Left colon (tissue), 2 donors: ENCODE measurements at regions not wholly inside any gene's neighbourhood (a gene's known extent, or its start where the extent isn't known, plus 50 kb on each side); places are given as distances from the start of the nearest gene placed in this dataset.

Experiments used
- ATAC-seq: fragments of 200-7000 bp; cut with Tn5 transposase; one replicate; pipeline ENCODE4 v1.9.1; 2020; ENCODE audit warnings: mild to moderate bottlenecking, moderate library complexity
- DNase-seq, 2 donors: peaks; one replicate each; pipeline ENCODE4 v3.0.0-alpha.2; 2020
- intact Hi-C, 2 donors: fragments of 100-400 bp; cut with DNase I in 1 of 2; cut with micrococcal nuclease in 1 of 2; formaldehyde crosslinking; loops; one replicate each; pipeline versions ENCODE4 v1.11.2 to v1.14.0; 2022; cut with DNase I, micrococcal nuclease
- donor health status: DM: no; HTN: no; CAD: no.
- donor health status: DM: yes; HTN: yes; CAD: no.

DNA sequence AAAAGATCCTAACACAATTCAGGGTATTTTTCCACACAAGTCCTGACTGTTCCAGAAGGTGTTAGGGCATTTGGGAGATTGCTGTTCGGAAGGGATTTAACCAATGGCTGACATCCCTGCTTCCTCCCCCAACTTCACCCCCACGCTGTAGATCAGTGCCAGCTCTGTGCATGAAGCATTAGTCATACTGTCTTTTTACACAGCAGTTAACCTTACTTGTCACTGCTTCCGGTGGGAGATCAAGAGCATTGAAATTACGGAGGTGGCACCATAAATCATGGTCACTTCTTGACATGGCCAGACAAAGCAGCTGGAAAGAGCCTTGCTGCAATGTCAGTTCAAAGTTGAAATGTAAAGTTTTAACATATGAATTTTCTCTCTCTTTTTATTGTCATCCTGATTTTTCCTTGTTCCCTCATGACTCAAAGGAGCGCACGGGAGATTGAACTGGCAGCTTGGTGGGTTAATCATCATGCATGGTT lies 70.2 kb downstream of the HRH4 start:
- intact Hi-C loops = loop anchor here in 1 of 2 donors (10.0 kb wide), 1 partner anchor 174 kb away; no protein-coding TSS in a partner anchor
- no peak for DNase-seq
- ATAC-seq = no peak

DNA sequence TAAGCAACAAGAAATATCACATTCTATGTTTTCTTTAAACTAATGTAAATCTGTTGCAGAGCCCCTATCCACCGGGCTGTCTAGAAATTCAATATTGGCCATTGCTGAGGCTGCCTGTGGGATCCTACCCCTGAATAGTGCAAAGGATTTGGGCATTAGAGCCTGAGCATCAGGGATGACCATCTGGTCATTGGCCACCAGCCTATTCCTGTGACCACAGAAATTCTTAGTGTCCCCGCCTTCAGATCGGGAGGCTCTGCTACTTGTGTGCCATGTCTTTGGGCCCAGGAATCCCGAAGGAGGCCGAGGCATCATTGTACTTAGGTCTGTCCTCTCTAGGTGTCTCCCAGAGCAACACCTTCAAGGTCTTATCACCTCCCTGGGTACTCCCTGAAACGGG lies 73.8 kb downstream of the HRH4 start:
- intact Hi-C loops = loop anchor here in 1 of 2 donors (10.0 kb wide), 1 partner anchor 171 kb away; no protein-coding TSS in a partner anchor
- ATAC-seq (no peak), DNase-seq (no peak)

DNA sequence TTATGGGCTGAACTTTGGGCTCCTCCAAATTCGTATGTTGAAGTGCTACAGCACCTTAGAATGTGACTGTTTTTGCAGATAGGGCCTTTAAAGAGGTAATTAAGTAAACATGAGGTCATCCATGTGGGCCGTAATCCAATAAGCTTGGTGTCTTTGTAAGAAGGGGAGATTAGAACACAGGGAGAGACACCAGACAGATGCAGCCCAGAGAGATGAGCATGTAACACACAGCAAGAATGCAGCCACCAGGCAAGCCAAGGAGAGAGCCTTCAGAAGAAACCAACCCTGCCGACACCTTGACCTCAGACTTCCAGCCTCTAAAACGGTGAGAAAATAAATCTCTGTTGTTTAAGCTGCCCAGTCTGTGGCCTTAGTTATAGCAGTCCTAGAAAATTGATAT lies 74.3 kb downstream of the HRH4 start:
- no peak for ATAC-seq
- DNase-seq = no peak
- intact Hi-C loops = loop anchor here in 1 of 2 donors (10.0 kb wide), 1 partner anchor 170 kb away; no protein-coding TSS in a partner anchor

DNA sequence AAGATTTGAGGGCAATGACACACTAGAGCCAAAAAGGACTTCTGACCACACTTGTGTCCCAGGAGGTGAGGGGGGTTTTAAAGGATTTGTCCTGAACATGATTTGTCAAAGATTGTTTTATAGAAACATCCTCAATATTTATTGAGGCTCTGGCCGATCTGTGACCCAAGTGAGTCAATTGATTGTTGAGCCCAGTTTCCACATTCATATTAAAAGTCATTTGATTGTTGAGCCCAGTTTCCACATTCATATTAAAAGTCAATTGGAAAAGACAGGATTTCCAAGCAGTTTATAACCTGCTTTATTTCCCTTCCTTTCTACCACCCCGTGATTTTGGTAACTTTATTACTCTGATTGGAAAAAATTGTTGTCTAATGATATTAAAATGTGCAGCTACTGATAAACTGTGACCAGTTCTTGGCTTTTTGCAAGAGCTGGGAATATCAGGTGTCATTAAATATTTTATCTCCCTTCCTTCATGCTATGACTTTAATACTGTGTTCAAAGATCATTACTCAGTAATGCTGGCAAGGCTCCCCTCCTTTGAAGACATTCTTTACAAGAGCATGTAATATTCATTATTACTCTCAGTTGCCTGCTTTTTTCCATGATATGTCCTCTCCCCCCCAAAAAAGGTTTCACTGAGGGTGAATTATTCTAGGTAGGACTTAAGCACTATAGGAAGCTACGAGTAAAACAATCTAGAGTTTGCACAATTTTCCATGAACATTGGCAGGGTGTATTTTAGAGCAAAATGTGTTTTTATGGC lies 75.3 kb downstream of the HRH4 start:
- DNase-seq = no peak
- ATAC-seq = no peak
- intact Hi-C loops = loop anchor here in 1 of 2 donors (10.0 kb wide), 1 partner anchor 169 kb away; no protein-coding TSS in a partner anchor

DNA sequence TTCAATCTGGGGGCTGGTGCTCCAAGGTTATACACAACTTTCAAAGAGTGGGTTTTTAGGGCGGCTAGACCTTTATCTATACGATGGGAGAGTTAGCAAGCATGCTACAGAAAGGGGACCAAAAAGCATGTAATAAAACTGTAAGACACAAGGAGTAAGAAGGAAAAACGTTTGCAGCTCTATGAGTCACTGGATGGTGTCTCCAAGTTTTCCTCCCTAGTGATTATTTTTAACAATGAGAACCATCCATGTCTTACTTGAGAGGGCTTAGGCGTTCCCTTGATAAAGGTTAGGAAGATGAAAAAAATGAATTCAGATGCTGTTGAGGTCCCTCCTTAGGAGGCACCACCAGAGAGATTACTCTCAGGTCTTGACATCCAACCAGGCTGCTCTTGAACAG lies 75.9 kb downstream of the HRH4 start:
- ATAC-seq (no peak), DNase-seq (no peak)
- intact Hi-C loops = loop anchor here in 1 of 2 donors (10.0 kb wide), 1 partner anchor 168 kb away; no protein-coding TSS in a partner anchor

DNA sequence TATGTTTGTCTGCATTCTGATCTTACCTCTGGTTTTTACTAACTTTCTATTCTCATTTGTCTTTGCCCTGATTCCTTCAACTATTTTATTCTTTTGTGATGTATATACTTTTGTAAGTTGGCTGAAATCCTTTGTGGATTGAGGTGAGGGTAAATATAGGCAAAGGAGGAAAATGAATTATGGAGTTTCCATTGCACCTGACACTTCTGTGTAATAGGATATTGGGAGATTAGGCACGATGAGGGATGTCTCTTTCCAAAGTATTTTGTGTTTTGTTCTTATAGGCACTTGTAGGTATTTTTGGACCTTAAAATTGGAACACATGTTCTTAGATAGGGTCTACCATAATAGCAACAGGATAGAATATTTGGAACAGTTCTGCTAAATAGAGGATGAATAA lies 76.4 kb downstream of the HRH4 start:
- no peak for ATAC-seq
- DNase-seq = no peak
- intact Hi-C loops = loop anchor here in 1 of 2 donors (10.0 kb wide), 1 partner anchor 168 kb away; no protein-coding TSS in a partner anchor

DNA sequence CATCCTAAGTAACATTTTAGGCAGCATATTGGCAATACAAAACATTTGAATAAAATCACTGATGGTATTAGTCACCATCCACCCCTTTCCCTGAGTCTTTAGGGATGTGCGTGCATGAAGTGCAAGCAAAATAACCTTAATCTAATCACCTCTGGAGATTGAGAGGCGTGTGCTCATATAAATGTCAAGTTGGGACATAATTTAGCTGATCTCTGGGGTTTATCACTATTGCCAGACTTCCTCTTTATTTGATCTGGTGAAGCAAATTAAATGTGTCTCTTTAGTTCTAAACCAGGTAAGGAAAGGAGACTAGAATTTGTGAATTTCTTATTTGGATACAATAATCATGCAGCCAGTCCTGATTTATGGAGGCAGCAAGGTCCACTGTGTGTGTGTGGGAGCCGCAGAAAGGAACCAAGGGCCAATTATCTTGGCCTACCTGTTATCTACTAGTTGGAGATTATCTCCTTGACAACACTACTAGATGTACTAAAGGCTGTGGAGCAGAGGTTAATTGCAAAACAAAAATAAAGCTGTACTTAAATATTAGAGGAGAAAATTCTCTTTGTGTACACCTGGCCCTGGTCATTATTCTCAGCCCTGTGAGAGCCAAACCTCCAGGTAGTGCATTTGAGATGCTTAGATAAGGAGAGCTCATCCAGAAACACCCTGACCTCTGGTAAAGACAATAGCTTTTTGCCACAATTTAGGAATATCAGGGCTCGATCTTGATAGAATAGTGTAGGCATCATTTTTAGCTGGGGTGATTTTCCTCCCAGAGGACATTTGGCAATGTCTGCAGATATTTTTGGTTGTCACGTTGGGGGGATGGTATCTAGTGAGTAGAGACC lies 78.2 kb downstream of the HRH4 start:
- DNase-seq (no peak), ATAC-seq (peak; percentile 58)
- intact Hi-C loops = loop anchor here in 1 of 2 donors (10.0 kb wide), 1 partner anchor 166 kb away; no protein-coding TSS in a partner anchor

DNA sequence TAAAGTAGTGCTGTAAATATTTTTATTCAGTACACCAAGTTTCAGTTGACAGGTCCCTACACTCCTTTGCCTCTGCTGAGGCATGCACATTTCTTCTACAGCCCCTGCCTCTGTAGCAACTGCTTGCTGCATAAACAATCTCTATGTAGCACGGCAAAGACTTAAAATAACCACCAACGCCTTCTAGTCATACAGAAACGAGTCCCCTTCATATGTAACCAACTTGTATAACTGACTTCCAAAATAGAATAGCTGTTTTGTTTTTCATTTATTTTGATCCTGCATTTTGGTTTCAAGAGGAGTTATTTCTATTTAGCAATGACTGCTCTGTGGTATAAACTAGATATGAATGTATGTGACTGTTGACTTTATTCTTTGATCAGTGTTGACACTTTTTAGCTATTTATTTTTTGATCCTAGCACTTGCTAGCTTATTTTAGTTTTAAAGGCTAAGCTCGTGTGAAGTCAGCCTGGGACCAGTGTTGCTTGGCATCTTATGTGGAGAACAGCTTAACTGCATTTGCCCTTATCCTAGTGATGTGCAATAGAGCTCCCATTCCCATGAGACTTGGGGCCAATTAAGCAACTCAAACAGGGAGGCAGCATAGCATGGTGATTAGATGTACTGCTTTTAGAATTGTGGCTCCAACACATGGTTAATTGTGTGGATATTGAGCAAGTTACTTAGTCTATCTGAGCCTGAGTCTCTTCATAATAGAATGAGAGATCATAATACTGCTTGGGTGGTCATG lies 79.6 kb downstream of the HRH4 start:
- ATAC-seq (no peak), DNase-seq (no peak)
- intact Hi-C loops = loop anchor here in 1 of 2 donors (10.0 kb wide), 1 partner anchor 165 kb away; no protein-coding TSS in a partner anchor

DNA sequence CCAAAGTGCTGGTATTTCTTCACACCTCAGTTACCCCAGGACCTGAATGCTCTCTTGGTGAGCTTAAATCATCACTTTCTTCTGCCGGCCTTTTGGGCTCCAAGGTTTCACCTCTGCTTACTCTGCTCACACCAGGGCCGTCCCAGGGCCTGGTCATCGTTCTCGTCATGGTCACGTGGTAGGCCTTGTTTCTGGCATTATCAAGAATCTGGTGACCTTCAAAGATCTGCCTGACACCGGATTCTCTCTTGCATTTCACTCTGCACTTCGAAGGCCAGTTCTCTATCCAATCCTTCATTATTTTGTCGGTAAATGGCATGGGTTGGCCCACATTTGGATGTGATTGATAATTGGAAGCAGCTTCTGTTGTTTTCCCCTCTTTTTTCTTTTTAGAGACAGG lies 80.5 kb downstream of the HRH4 start:
- ATAC-seq = no peak
- no peak for DNase-seq
- intact Hi-C loops = no loop called here

DNA sequence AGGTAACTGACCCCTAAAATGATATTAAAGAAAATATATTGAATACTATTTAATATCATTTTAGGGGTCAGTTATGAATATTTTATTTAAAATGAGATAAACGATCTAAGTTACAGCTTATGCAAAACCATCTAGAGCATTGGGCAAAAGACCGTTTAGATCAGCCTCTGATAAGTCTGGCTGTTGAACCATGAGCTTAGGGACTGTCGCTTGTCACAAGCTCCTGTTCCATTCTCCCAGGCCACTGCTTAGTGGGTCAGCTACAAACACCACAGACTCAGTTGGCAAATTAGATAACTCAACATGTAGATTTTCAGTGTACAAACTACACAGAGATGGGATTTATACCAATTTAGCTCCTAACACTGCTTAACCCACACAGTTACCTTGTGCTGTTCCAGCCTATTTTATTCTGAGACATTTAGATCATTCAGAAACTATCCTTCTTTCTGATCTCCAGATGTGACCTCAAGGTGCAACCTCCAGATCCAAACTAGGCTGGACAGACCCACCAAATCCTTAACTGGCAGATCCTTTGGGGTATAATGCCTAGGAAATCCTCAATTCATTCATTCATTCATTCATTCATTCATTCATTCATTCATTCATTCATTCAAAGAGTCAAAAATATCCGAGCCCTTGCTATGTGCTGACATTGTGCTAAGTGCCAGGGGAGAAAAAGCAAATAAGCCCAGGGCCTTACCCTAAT lies 82.8 kb downstream of the HRH4 start:
- DNase-seq (no peak), ATAC-seq (no peak)
- intact Hi-C loops = no loop called here

DNA sequence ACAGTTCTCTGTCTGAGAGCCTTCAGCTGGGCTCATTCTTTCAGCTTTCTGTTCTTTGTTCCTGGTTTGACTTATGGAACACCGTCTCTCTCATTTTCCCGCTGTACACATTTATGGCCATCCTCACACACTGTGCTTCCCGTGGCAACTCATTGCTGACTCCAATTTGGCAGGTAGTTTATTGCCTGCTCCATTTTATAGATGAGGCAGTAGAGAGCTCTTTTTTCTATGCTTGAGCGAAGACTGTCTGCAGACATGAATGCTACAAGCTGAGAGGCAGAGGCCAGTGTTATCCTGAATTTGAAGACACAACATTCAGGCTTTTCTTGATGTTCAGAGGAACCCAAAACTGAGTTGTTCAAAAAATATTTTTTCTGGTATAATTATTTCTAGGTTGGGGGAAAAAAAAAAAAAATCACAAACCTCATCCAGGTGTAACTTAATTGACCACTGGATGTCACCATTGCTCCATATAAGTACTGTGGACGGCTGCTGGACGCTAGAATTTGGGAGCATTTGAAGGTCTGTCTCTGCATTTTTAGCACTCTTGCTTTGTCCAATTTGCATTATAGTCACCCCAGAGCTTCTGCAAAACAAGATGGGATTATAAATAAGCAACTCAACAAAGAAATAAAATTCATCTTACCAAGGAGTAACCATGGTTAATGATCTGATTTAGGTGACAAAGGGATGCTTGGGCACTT lies 83.5 kb downstream of the HRH4 start:
- intact Hi-C loops = no loop called here
- DNase-seq (no peak), ATAC-seq (peak; percentile 52)

DNA sequence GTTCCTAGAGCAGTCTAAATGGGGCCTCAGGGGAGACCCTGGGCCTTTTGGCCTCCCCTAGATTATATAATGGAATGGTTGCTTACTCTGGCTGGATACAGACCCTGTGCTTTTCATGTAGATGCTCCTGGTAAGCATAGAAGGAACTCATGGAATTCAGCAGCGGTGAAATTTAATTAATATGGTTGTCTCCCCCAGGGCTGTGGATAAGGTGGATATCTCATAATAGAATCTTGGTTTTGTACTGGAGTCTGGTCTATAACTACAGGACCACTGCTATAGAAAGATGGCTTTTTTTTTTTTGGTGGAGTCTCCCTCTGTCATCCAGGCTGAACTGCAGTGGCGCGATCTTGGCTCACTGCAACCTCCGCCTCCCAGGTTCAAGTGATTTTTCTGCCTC lies 84.5 kb downstream of the HRH4 start:
- ATAC-seq (no peak), DNase-seq (no peak)
- intact Hi-C loops = no loop called here

DNA sequence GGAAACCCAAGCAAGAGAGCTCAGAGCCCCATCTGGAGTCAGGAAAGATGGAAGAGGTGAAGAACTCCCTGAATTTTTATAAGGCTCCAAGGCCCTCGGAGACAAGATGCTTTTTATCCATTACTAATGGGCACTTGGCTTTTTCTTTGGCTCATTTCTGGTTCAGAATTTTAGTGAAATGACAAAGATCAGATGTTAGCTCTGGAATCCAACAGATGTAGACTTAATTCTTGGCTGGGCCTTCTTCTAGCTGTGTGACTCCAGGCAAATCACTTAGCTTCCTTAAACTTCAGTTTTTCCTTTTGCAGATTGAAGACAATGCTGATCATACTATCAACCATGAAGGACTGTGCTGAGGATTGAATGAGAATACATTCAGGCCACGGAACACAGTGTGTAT lies 85.2 kb downstream of the HRH4 start:
- ATAC-seq (no peak), DNase-seq (no peak)
- intact Hi-C loops = no loop called here

DNA sequence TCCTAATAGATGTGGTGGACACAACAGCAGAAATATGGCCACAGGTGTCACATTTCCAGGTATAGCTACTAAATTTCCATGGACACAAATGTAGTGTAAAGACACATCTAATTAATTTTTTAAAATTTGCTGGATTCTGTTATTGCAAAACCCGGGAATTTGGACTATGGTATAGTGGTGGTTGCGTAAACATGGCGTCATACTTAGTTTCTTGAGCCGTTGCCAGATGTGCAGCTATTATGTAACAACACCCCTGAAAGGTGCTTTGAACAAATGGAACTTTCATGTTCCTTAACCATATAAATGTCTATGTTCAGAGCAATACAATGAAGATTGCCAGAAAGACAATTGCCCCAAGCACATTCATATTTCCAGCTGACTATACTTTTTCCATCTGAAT lies 85.9 kb downstream of the HRH4 start:
- DNase-seq (no peak), ATAC-seq (no peak)
- intact Hi-C loops = no loop called here

DNA sequence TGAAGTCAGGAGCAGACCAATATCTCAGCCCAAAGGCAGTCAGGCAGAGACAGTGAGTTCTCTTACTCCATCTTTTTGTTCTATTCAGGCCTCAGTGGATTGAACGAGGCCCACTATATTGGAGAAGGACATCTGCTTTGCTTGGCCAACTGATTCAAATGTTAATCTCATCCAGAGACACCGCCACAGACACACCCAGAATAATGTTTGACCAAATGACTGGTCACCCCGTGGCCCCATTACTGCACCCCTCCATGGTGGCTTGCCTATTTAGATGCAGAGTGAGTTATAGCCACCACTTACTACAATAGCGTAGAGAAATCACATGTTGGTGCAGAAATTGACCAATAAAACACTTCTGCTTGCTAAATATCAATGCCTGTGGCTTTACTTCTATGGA lies 88.1 kb downstream of the HRH4 start:
- ATAC-seq (no peak), DNase-seq (no peak)
- intact Hi-C loops = no loop called here

DNA sequence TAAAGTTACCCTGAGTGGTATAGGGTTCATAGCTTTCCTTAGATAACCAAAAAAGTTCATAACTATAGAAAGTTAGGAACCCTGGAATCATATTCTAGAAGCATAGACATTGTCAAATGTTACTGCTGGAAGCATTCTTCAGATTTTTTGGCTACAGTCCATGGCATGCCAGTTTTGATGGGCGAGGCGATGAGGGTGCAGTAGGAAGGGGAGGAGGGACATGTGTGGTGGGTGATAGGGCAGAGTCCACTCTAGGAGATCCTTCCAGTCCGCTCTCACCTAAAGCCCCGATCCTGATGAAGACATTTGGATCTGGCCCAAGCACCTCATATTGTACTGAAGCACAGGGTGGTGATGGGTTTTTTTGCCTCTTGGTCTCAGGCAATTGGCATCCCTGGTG lies 91.8 kb downstream of the HRH4 start:
- intact Hi-C loops = no loop called here
- ATAC-seq (no peak), DNase-seq (no peak)

DNA sequence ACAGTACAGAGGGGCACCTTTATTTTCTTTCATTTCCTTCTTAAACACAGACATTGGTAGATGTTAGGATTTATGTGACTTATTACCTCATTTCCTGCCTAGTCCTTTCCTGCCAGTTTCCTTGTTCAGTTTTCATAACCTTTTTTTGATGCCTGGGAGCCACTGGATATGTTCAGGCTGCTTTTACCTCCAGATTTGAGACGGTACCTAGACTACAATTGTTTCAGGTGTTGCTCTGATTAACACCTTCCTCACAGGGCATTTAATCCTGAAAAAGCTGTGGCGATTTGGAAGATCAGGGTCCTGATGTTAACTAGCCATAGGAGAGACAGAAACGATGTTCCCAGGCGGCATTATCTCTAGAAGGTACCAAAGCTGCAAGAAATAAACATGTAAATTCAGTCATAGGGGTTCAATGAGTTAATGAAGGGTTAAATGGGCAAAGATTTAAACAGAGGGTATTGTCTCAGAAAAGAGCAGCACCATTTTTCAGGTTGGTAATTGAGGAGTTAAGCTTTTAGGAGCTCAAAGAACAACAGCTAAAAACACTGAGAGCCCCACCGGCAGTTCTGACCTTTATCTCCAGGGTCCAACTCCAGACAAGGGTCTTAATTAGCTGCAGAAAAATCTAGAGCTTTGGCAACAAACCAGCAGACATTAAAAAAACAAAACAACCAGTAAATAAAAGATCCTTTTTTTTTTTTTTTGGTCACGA lies 93.3 kb downstream of the HRH4 start:
- no peak for DNase-seq
- ATAC-seq = no peak
- intact Hi-C loops = no loop called here
